Stimulated activated naive CD8-positive, alpha-beta T cell treated with anti-CD3 and anti-CD28 coated beads, Interleukin-15, Interleukin-2, amounts not matched to agents 100 ng/mL and 50 ng/mL, for 24 hours (primary cell): ENCODE measurements at regions not wholly inside any gene's neighbourhood (a gene's known extent, or its start where the extent isn't known, plus 50 kb on each side); places are given as distances from the start of the nearest gene placed in this dataset.
"Not testable (repeated sequence)": the region's sequence is repeated elsewhere in the genome, so short reads cannot be mapped to it uniquely, and the experiment has no call there.

Source experiments
- H3K27ac Mint-ChIP-seq: one replicate; pipeline ENCODE4 v1.8.0; 2021; ENCODE audit warnings: mild to moderate bottlenecking, mixed read lengths
- H3K27me3 Mint-ChIP-seq: one replicate; pipeline ENCODE4 v1.8.0; 2021; ENCODE audit warnings: mixed read lengths
- H3K36me3 Mint-ChIP-seq: one replicate; pipeline ENCODE4 v1.8.0; 2021; ENCODE audit warnings: low read depth, mixed read lengths
- H3K4me1 Mint-ChIP-seq: one replicate; pipeline ENCODE4 v1.8.0; 2021; ENCODE audit warnings: low read depth, mixed read lengths
- H3K4me3 Mint-ChIP-seq: one replicate; pipeline ENCODE4 v1.8.0; 2021; ENCODE audit warnings: mild to moderate bottlenecking, mixed read lengths
- H3K9me3 Mint-ChIP-seq: one replicate; pipeline ENCODE4 v1.8.0; 2021; ENCODE audit warnings: mixed read lengths

DNA sequence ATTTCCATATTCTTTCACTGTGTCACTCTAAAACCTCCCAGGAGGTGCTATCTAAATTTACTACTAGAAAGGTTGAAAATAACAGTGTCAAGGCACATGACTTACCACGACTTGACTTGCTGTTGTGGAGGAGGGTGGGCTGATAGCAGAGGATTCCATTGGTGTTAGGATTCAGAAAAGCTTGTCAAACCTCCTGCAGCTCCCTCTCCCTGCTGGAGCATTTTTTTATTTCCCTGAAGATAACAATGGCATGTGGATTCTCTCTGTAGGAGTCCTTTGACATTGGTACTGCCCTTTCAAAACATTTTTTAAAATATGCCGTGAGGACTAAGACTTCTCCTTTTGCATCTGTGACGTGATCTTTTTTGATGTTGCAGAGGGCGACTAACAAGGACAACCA, 696.9 kb upstream of the GYPC start:
- H3K4me1 Mint-ChIP-seq: no peaks in the 10 kb centered on the region
- no peak overlapping the region for H3K4me3 Mint-ChIP-seq
- H3K9me3 Mint-ChIP-seq: peaks cover 12% of the 10 kb centered on the region
- no peaks in the 10 kb centered on the region for H3K27me3 Mint-ChIP-seq
- no peak overlapping the region for H3K27ac Mint-ChIP-seq
- H3K36me3 Mint-ChIP-seq: no peaks in the 10 kb centered on the region

DNA sequence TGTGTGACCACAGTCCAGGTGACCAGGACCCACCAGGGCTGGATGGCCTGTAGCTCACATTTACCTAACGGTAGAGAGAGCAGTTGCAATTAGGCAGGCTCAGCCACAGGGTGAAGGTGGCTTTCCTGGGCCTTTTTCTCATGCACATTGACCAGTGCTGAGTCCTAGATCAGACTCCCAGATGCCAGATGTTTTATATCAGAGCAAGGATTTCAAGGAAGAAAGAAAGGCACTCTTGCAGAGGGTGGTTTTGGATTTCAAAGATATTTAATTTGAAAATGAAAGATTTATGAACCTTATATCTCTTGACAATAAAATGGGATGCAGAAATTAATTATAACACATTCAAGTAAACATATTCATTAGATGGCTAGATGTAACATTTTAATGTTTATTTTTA, 694.2 kb upstream of the GYPC start:
- Mint-ChIP-seq H3K27me3 (no peaks in the 10 kb centered on the region), H3K36me3 (no peaks in the 10 kb centered on the region), H3K4me1 (no peaks in the 10 kb centered on the region), H3K4me3 (no peak overlapping the region), H3K9me3 (peaks cover 6% of the 10 kb centered on the region), H3K27ac (no peak overlapping the region)

DNA sequence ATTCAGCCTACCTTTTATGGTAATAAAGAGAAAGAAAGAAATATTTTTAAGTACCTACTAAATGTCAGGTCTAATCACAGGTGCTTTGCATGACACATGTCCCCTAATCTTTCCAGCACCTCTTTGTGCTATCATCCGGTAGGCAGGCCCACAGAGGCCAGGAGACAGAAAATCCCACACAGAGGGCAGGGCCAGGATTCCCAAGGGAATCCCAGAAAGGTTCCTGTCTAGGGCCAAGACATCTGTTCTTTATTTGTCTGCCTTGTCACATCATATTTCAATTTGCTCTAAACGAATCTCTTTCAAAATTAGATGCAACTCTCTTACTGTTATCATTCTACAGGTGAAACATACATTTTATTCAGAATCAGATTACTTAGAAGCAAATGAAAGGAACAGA, 676.1 kb upstream of the GYPC start:
- no peaks in the 10 kb centered on the region for H3K4me1 Mint-ChIP-seq
- H3K4me3 Mint-ChIP-seq: no peak overlapping the region
- H3K9me3 Mint-ChIP-seq: peaks cover 5% of the 10 kb centered on the region
- no peaks in the 10 kb centered on the region for H3K27me3 Mint-ChIP-seq
- no peak overlapping the region for H3K27ac Mint-ChIP-seq
- H3K36me3 Mint-ChIP-seq: no peaks in the 10 kb centered on the region

DNA sequence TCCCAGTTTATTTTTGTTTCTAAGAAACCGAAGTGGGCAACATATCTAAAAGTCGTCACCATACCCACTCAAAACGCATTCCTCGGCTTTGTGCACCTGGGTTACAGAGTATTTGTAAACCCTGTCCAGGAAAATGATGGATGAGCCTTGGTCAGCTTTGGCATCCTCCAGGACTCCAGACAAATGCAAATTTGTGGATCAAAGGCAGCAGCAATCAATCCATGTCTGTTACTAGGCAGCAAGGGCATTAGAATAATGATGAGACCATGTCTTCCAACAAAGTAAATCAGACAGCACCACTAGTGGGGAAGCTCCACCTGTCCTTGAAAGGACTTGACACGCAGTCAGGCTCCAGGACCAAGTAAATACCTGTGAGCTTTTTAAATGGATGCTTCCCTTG, 672.6 kb upstream of the GYPC start:
- no peaks in the 10 kb centered on the region for H3K4me1 Mint-ChIP-seq
- H3K9me3 Mint-ChIP-seq: peaks cover 5% of the 10 kb centered on the region
- no peak overlapping the region for H3K27ac Mint-ChIP-seq
- H3K27me3 Mint-ChIP-seq: no peaks in the 10 kb centered on the region
- H3K36me3 Mint-ChIP-seq: no peaks in the 10 kb centered on the region
- H3K4me3 Mint-ChIP-seq: no peak overlapping the region

DNA sequence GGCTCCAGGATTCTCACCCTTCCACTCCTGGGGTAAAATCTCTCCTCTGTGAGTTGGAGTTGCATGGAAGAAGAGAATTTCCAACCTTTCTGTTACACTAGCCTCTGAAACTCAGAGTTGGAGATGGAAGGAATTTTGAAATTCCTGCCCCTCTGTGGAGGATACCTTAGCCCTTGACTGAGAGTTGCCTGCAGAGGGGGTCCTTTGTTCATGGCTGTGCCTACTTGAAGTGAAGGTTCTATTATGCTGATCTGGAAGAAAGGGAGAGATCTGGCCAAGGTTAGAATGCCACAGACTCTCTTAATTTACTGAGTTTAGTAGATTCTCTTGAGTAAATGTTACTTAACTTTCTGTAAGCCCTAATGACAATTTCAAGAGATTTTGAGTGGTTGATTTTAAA, 626.6 kb upstream of the GYPC start:
- no peak overlapping the region for H3K27ac Mint-ChIP-seq

DNA sequence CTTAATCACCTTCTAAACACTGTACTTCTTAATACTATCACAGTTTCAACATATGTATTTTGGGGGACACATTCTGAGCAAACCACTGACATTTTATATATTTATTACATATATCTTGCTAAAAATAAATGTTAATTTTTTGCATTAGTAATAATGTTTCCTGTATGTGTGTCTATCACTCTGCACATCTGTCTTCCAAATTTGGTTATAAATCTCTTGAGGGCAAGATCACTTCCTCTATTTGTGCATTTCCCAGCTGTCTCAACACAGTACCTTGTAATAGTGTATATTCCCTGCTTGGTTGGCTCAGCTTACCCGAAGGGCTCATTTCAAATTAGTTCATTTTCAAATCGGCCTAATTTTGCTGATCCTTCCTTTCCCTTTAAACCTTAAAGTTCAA, 617.1 kb upstream of the GYPC start:
- no peak overlapping the region for H3K4me3 Mint-ChIP-seq
- no peak overlapping the region for H3K27ac Mint-ChIP-seq
- no peaks in the 10 kb centered on the region for H3K27me3 Mint-ChIP-seq
- no peaks in the 10 kb centered on the region for H3K36me3 Mint-ChIP-seq
- no peaks in the 10 kb centered on the region for H3K4me1 Mint-ChIP-seq
- H3K9me3 Mint-ChIP-seq: no peaks in the 10 kb centered on the region

More for the DNA sequence above, 626.6 kb upstream of the GYPC start:
- H3K4me3 Mint-ChIP-seq: no peak overlapping the region
- H3K9me3 Mint-ChIP-seq: peaks cover 10% of the 10 kb centered on the region
- H3K4me1 Mint-ChIP-seq: no peaks in the 10 kb centered on the region
- H3K36me3 Mint-ChIP-seq: no peaks in the 10 kb centered on the region
- no peaks in the 10 kb centered on the region for H3K27me3 Mint-ChIP-seq

DNA sequence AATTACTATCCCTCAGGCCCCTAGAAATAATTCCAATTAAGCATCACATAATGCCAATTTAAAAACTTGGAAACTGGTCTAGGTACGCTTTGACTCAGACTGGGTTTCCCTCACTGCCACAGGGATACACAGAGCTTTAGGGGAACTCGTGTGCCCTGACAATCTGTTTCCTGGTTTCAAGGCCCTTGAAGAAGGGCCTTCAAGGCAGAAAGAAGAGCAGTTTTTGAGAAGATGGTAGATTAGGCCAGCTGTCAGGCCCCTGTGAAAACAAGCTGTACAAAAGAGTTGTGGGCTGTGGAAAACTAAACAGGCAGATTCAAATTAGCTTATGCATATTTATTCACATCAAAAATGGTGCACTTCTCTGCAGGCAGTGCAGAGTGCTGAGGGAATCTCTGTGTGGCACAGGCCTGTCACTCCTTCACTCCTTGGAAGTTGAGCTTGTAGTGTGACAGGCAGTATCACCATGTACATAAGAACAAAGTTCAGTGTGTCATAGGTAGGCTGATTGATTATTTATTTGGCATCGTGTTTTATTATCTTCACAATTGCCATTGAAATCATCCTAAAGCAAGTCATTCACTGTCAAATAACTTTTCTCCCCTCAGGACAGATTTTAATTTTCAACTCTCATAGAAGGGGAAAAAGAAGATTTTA, 614.4 kb upstream of the GYPC start:
- Mint-ChIP-seq H3K4me3 (no peak overlapping the region), H3K36me3 (no peaks in the 10 kb centered on the region), H3K27ac (no peak overlapping the region), H3K9me3 (no peaks in the 10 kb centered on the region), H3K4me1 (no peaks in the 10 kb centered on the region), H3K27me3 (no peaks in the 10 kb centered on the region)

DNA sequence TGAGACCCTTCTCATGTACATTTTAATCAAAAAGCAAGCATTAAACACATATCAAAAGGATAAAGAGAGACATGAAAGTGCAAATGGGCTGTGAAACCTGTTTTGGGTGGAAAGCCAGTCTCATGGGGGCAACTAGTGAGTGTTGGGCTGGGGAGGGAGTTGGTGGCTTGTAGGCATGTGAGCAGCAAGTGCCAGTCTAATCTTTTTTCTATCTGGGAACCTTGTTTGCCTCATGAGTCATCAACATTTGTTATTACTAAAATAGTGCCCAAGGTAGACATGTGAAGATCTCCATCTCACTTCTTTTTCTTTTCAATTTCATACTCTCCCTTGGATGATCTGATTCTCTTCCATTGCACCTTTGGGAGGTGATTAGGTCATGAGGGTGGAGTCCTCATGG, 613.9 kb upstream of the GYPC start:
- Mint-ChIP-seq H3K27ac (no peak overlapping the region), H3K36me3 (no peaks in the 10 kb centered on the region), H3K4me1 (no peaks in the 10 kb centered on the region), H3K27me3 (no peaks in the 10 kb centered on the region), H3K9me3 (no peaks in the 10 kb centered on the region), H3K4me3 (no peak overlapping the region)

DNA sequence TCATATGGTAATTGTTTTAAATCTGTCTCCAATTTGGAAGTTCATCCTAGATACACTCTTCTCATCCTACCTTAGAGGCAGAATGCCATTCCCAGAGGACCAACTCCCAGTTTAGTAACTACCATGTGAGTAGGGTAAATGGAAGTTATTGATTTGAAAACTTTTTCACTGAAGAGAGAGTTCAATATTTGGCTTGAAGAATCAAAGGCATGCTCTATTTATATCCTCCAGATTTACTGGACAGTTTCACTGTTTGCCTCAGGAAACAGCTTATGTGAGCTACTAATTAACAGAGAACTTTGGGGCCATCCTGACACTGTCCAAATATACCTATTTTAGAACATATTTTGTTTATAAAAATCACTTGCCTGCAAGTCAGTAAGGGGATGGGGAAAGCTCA, 607.2 kb upstream of the GYPC start:
- Mint-ChIP-seq H3K27me3 (no peaks in the 10 kb centered on the region), H3K9me3 (peaks cover 4% of the 10 kb centered on the region), H3K4me1 (no peaks in the 10 kb centered on the region), H3K4me3 (no peak overlapping the region), H3K36me3 (no peaks in the 10 kb centered on the region), H3K27ac (no peak overlapping the region)

DNA sequence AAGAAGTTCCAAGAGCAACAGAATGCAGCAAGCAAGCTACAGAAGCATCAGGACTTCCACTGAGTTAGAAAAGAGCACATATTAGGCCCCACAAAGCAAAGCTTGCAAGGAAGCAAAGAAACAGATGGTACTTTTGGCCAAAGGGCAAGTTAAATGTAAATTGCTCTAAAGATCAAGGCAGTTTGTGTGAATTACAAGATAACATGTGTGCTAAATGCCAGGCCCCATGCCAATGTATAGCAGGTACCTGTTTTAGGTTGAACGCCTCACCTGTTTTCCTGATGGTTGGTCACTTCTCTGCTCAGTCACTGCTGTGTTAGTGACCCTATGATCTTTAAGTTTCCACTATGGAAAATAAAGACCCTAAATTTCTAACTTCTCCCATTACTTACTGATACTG, 606.5 kb upstream of the GYPC start:
- Mint-ChIP-seq H3K4me3 (no peak overlapping the region), H3K9me3 (peaks cover 4% of the 10 kb centered on the region), H3K4me1 (no peaks in the 10 kb centered on the region), H3K27ac (no peak overlapping the region), H3K27me3 (no peaks in the 10 kb centered on the region), H3K36me3 (no peaks in the 10 kb centered on the region)

DNA sequence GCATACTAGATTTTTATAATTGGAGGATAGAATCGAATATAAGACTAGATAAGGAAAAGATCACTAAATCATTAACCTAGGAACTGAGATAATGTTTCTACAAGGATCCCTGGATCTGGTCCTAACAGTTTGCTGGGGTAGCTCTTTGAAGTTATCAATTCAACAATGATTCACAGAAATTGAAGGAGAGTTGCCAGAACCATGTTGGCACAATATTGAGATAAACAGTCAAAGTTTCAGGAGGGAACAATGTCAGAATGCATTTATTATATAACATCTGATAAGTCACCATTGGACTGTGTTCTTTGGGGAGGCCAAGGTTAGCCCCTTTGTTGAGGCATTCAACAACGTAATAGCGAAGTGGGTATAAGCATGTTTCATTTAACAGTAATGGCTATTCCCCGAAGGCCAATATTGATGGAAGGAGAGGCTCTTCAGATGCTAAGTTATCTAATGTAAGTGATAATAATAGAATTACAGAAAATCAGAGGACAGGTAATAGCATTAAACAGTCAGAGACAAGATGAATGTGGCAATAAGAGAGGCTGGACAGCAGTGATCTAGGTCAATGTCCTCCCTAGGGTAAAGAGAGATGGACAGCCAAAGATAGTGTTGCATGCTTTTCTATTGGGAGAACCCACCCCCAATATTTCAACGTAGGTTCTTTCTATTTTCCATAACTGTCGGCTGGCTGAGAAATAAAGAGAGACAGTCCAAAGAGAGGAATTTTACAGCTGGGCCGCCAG, 604.8 kb upstream of the GYPC start:
- Mint-ChIP-seq H3K9me3 (peaks cover 12% of the 10 kb centered on the region), H3K36me3 (no peaks in the 10 kb centered on the region), H3K27me3 (no peaks in the 10 kb centered on the region), H3K4me3 (no peak overlapping the region), H3K27ac (no peak overlapping the region), H3K4me1 (no peaks in the 10 kb centered on the region)

DNA sequence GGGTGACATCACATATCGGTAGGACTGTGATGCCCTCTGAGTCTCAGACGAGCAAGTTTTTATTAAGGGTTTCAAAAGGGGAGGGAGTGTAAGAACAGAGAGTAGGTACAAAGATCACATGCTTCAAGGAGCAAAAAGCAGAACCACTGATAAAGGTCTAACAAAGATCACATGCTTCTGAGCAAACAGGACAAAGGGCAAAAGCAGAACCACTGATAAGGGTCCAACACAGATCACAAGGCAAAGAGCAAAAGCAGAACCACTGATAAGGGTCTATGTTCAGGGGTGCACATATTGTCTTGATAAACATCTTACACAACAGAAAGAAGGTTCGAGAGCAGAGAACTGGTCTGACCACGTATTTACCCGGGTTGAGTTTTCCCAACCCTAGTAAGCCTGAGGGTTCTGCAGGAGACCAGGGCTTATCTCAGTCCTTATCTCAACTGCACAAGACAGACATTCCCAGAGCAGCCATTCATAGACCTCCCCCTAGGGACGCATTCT, 604.2 kb upstream of the GYPC start:
- peaks cover 12% of the 10 kb centered on the region for H3K9me3 Mint-ChIP-seq
- not testable (repeated sequence) for H3K27ac Mint-ChIP-seq, H3K36me3 Mint-ChIP-seq, H3K4me3 Mint-ChIP-seq, H3K27me3 Mint-ChIP-seq, H3K4me1 Mint-ChIP-seq

DNA sequence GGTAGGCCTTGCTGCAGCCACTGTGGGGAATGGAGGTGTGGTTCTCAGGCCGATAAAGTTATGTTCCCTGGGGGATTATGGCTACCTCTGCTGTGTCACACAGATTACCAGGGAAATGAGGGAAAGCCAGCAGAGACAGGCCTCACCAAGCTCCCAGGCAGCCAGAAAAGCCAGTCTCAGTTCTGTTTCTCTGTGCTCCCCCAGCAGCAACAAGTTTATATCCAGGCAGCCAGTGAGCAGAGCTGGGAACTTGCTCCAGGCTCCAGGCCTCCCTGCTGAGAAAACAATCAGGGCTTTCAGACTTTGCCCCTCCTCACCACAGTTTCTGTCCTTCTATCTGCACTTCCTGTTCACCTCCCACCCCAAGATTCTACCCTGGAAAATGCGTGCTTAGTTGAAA, 596.6 kb upstream of the GYPC start:
- peaks cover 28% of the 10 kb centered on the region for H3K9me3 Mint-ChIP-seq
- H3K4me1 Mint-ChIP-seq: no peaks in the 10 kb centered on the region
- peaks cover 3% of the 10 kb centered on the region for H3K27me3 Mint-ChIP-seq
- no peak overlapping the region for H3K27ac Mint-ChIP-seq
- no peaks in the 10 kb centered on the region for H3K36me3 Mint-ChIP-seq
- H3K4me3 Mint-ChIP-seq: no peak overlapping the region

DNA sequence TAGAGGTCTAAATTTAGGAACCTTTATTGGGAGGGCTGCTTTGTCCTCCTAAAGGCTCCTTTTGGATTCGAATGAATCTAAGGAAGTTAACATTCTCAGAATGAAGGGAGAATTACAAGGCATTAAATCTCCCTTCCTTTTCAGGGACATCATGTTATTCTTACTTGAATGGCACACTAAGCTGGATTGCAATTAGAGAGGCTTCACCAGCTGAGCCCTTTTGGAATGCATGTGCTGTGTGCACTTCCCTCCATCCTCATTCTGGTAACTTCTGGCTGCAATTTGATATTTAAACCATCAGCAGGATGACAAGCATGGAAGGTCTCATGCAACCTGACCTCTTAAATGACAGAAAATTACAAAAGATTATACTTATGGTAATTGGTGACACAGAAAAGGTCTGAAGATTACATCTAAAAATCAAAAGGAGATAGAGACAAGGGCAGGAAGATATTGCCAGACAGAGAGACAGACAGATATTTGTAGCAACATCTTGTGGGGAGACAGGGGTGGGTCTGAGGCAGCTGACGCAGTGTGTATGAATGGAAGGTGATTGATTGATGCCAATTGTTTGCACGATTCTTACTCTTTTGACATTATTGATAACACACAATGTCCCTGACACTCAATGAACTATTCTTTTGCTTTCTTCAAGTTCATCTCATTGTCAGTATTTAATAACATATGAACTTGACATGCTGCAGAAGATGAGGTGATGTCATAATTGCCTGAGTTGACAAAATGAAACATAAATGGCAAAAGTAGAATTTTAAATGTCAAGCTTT, 570.8 kb upstream of the GYPC start:
- Mint-ChIP-seq H3K27me3 (no peaks in the 10 kb centered on the region), H3K9me3 (no peaks in the 10 kb centered on the region), H3K4me3 (no peak overlapping the region), H3K36me3 (no peaks in the 10 kb centered on the region), H3K27ac (peak overlapping the region; percentile 43), H3K4me1 (no peaks in the 10 kb centered on the region)

DNA sequence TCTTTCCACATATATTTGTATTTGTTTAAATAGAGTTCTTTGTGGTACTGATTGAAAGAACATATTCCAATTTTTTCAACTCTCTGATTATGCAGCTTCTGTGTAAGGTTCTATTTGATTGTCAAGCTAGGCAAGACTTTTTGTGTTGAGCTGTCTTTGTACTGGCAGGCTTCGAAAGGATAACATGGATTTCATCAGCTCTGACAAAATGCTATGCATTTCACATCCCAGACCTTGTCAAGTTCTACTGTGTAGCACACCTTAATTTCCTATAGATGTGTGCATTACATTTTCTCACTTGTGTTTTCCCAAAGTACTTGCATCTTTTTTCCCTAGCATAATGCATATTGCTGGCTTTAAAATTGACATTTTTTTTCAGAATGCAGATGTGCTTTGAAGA, 555.0 kb upstream of the GYPC start:
- H3K27me3 Mint-ChIP-seq: no peaks in the 10 kb centered on the region
- no peaks in the 10 kb centered on the region for H3K36me3 Mint-ChIP-seq
- no peaks in the 10 kb centered on the region for H3K4me1 Mint-ChIP-seq
- H3K4me3 Mint-ChIP-seq: no peak overlapping the region
- no peak overlapping the region for H3K27ac Mint-ChIP-seq
- H3K9me3 Mint-ChIP-seq: peaks cover 4% of the 10 kb centered on the region
